ENCODE measurements at regions not wholly inside any gene's neighbourhood (a gene's known extent, or its start where the extent isn't known, plus 50 kb on each side); places are given as distances from the start of the nearest gene placed in this dataset.

GRCh38 chr13:104976986-104977385 is 1558.5 kb downstream of the EFNB2 start:
- ATAC-seq (no peak), DNase-seq (no peak)
- intact Hi-C loops (cut with DNase I), result no loop called here
- H3K4me3 ChIP-seq, result no peak overlapping the region
- TF ChIP-seq POLR2A (IDR thresholded peaks at IDR 0.05), result no peak
- no peak for TF ChIP-seq CTCF (IDR thresholded peaks at IDR 0.05)
- H3K9me3 ChIP-seq, result no peaks in the 10 kb centered on the region
- no peaks in the 10 kb centered on the region for H3K4me1 ChIP-seq
- H3K27ac ChIP-seq, result no peak overlapping the region
- no peaks in the 10 kb centered on the region for H3K36me3 ChIP-seq (replicated peaks in 1 of 2; ENCODE audit: insufficient read depth in 1 of 2, low read depth in 2 of 2)
- no peaks in the 10 kb centered on the region for H3K27me3 ChIP-seq
- WGBS, 2 donors, result 31 to 57% methylated on average over 2 of the region's 2 CpGs

GRCh38 chr13:104975272-104975671 is 1560.2 kb downstream of the EFNB2 start:
- Histone ChIP-seq H3K9me3 (no peaks in the 10 kb centered on the region), H3K4me3 (no peak overlapping the region), H3K27ac (no peak overlapping the region), H3K4me1 (no peaks in the 10 kb centered on the region), H3K36me3 (replicated peaks in 1 of 2; ENCODE audit: insufficient read depth in 1 of 2, low read depth in 2 of 2) (no peaks in the 10 kb centered on the region), H3K27me3 (no peaks in the 10 kb centered on the region)
- WGBS, 2 donors, result 37 to 51% methylated on average over 4 of the region's 4 CpGs
- intact Hi-C loops (cut with DNase I), result no loop called here
- ATAC-seq (no peak), DNase-seq (no peak)
- TF ChIP-seq POLR2A (IDR thresholded peaks at IDR 0.05) (no peak), CTCF (IDR thresholded peaks at IDR 0.05) (no peak)

GRCh38 chr13:104968876-104969275 is 1566.6 kb downstream of the EFNB2 start:
- intact Hi-C loops (cut with DNase I), result no loop called here
- Histone ChIP-seq H3K27me3 (no peaks in the 10 kb centered on the region), H3K36me3 (replicated peaks in 1 of 2; ENCODE audit: insufficient read depth in 1 of 2, low read depth in 2 of 2) (no peaks in the 10 kb centered on the region), H3K27ac (no peak overlapping the region), H3K9me3 (no peaks in the 10 kb centered on the region), H3K4me3 (no peak overlapping the region), H3K4me1 (no peaks in the 10 kb centered on the region)
- no peak for ATAC-seq
- WGBS, 2 donors, result 59 to 63% methylated on average over 3 of the region's 3 CpGs
- no peak for TF ChIP-seq POLR2A (IDR thresholded peaks at IDR 0.05)
- TF ChIP-seq CTCF (IDR thresholded peaks at IDR 0.05), result no peak
- no peak for DNase-seq

GRCh38 chr13:104967836-104968630 is 1567.4 kb downstream of the EFNB2 start:
- H3K27ac ChIP-seq, result no peak overlapping the region
- 69 to 79% methylated on average over 9 of the region's 9 CpGs for WGBS, 2 donors
- intact Hi-C loops (cut with DNase I), result no loop called here
- no peaks in the 10 kb centered on the region for H3K36me3 ChIP-seq (replicated peaks in 1 of 2; ENCODE audit: insufficient read depth in 1 of 2, low read depth in 2 of 2)
- DNase-seq (no peak), ATAC-seq (no peak)
- no peaks in the 10 kb centered on the region for H3K27me3 ChIP-seq
- H3K9me3 ChIP-seq, result no peaks in the 10 kb centered on the region
- TF ChIP-seq CTCF (IDR thresholded peaks at IDR 0.05) (no peak), POLR2A (IDR thresholded peaks at IDR 0.05) (no peak)
- H3K4me1 ChIP-seq, result no peaks in the 10 kb centered on the region
- H3K4me3 ChIP-seq, result no peak overlapping the region

- ATAC-seq (no peak), DNase-seq (no peak)
- Histone ChIP-seq H3K36me3 (replicated peaks in 1 of 2; ENCODE audit: insufficient read depth in 1 of 2, low read depth in 2 of 2) (no peaks in the 10 kb centered on the region), H3K4me1 (no peaks in the 10 kb centered on the region), H3K9me3 (no peaks in the 10 kb centered on the region), H3K27me3 (no peaks in the 10 kb centered on the region), H3K4me3 (no peak overlapping the region), H3K27ac (no peak overlapping the region)
- intact Hi-C loops (cut with DNase I), result no loop called here
- WGBS, 2 donors, result 38 to 50% methylated on average over 3 of the region's 3 CpGs
- TF ChIP-seq CTCF (IDR thresholded peaks at IDR 0.05) (no peak), POLR2A (IDR thresholded peaks at IDR 0.05) (no peak)
Observed at GRCh38 chr13:104967376-104967775, 1568.1 kb downstream of the EFNB2 start.
